Keratinocyte (primary cell): ENCODE measurements at regions not wholly inside any gene's neighbourhood (a gene's known extent, or its start where the extent isn't known, plus 50 kb on each side); places are given as distances from the start of the nearest gene placed in this dataset.

Source experiments
- DNase-seq: peaks from one replicate; pipeline ENCODE4 v3.0.0-alpha.2; 2011; ENCODE audit warnings: low read depth, missing footprints, low spot score
- FAIRE-seq: peaks from 2 replicates; lab custom pipeline; 2011; peaks lifted over from hg19 to GRCh38; lab: Jason Lieb, UNC
- H2AFZ ChIP-seq: 2 replicates; pipeline ENCODE4 v1.6.0; 2012; ENCODE audit warnings: low read length, control low read depth, inconsistent platforms; ENCODE audit not compliant: control insufficient read depth
- H3K27ac ChIP-seq: 2 replicates; pipeline ENCODE4 v1.5.1; 2011; ENCODE audit warnings: low read length; ENCODE audit not compliant: control insufficient read depth, insufficient read depth
- H3K27me3 ChIP-seq: 3 replicates; pipeline ENCODE4 v1.6.0; 2011; ENCODE audit warnings: low read length; ENCODE audit not compliant: control insufficient read depth, insufficient read depth; ENCODE audit errors: extremely low read depth
- H3K36me3 ChIP-seq, 2 experiments: 2 replicates in 1 of 2; 3 replicates in 1 of 2; pipeline ENCODE4 v1.5.1; 2011; ENCODE audit warnings: low read length in 2 of 2, mild to moderate bottlenecking in 1 of 2; ENCODE audit not compliant: control insufficient read depth in 2 of 2, insufficient read depth in 2 of 2; ENCODE audit errors: extremely low read depth in 1 of 2
- H3K4me1 ChIP-seq: 3 replicates; pipeline ENCODE4 v1.5.1; 2011; ENCODE audit warnings: low read length; ENCODE audit not compliant: control insufficient read depth, insufficient read depth; ENCODE audit errors: extremely low read depth
- H3K4me2 ChIP-seq: 3 replicates; pipeline ENCODE4 v1.6.0; 2011; ENCODE audit warnings: low read depth, low read length; ENCODE audit not compliant: control insufficient read depth, insufficient read depth; ENCODE audit errors: extremely low read depth
- H3K4me3 ChIP-seq, 3 experiments: fragments of 200-600 bp in 1 of 3; sonication (generic) in 1 of 3; 2 replicates in 2 of 3; 3 replicates in 1 of 3; pipeline ENCODE4 v1.5.1; 2011 to 2016; ENCODE audit warnings: low read length in 3 of 3, mild to moderate bottlenecking in 3 of 3, control low read depth in 2 of 3, inconsistent platforms in 1 of 3, low read depth in 1 of 3, mixed read lengths in 1 of 3, mixed run types in 1 of 3, moderate library complexity in 1 of 3; ENCODE audit not compliant: control insufficient read depth in 2 of 3, insufficient read depth in 2 of 3; ENCODE audit errors: extremely low read depth in 1 of 3
- H3K79me2 ChIP-seq: 2 replicates; pipeline ENCODE4 v1.6.0; 2012; ENCODE audit warnings: low read length; ENCODE audit not compliant: control insufficient read depth, insufficient read depth
- H3K9ac ChIP-seq: 3 replicates; pipeline ENCODE4 v1.6.0; 2011; ENCODE audit warnings: low read length; ENCODE audit not compliant: control insufficient read depth, insufficient read depth; ENCODE audit errors: extremely low read depth
- H3K9me1 ChIP-seq: 3 replicates; pipeline ENCODE4 v1.6.0; 2011; ENCODE audit warnings: low read length; ENCODE audit not compliant: control insufficient read depth, insufficient read depth; ENCODE audit errors: extremely low read depth
- H3K9me3 ChIP-seq: 2 replicates; pipeline ENCODE4 v1.5.1; 2012; ENCODE audit warnings: low read depth, low read length; ENCODE audit not compliant: control insufficient read depth
- H4K20me1 ChIP-seq: 3 replicates; pipeline ENCODE4 v1.6.0; 2011; ENCODE audit warnings: low read length; ENCODE audit not compliant: control insufficient read depth, insufficient read depth; ENCODE audit errors: extremely low read depth
- EZH2 ChIP-seq: IDR thresholded peaks from one replicate; pipeline ENCODE4 v1.6.1; 2012; ENCODE audit warnings: inconsistent platforms, mild to moderate bottlenecking, low read length, moderate library complexity
- dilution Hi-C: fragments of 300-500 bp; cut with MboI; formaldehyde crosslinking; loops from one replicate; pipeline ENCODE4 v1.7.0; 2020; ENCODE audit warnings: low sequenced_read_pairs; ENCODE audit not compliant: extremely low pct_ligation_motif_present
- TF ChIP-seq, protein P1 (sequence below), 3 experiments: IDR thresholded peaks in 1 of 3; conservative IDR thresholded peaks in 1 of 3; optimal IDR thresholded peaks in 1 of 3; 2 replicates in 2 of 3; 3 replicates in 1 of 3; pipeline versions ENCODE3 to v1.5.1; 2011; ENCODE audit warnings: low read length in 3 of 3, mild to moderate bottlenecking in 3 of 3, moderate library complexity in 2 of 3, control low read depth in 1 of 3, inconsistent platforms in 1 of 3; ENCODE audit not compliant: insufficient read depth in 2 of 3; ENCODE audit errors: extremely low read depth in 1 of 3

GRCh38 chr16:11423315-11424117, 78.3 kb downstream of the RMI2 start:
- no peaks in the 10 kb centered on the region for H3K36me3 ChIP-seq
- no peaks in the 10 kb centered on the region for H3K9me3 ChIP-seq
- no peaks in the 10 kb centered on the region for H3K79me2 ChIP-seq
- no peak overlapping the region for H2AFZ ChIP-seq
- H3K27ac ChIP-seq: no peak overlapping the region
- no peaks in the 10 kb centered on the region for H3K9me1 ChIP-seq
- H3K4me3 ChIP-seq: no peak overlapping the region
- H3K4me2 ChIP-seq: no peak overlapping the region
- FAIRE-seq (no peak), DNase-seq (no peak)
- no peak overlapping the region for H3K9ac ChIP-seq
- peaks cover 5% of the 10 kb centered on the region for H3K27me3 ChIP-seq
- dilution Hi-C loops: no loop called here
- TF ChIP-seq, protein P1, sequence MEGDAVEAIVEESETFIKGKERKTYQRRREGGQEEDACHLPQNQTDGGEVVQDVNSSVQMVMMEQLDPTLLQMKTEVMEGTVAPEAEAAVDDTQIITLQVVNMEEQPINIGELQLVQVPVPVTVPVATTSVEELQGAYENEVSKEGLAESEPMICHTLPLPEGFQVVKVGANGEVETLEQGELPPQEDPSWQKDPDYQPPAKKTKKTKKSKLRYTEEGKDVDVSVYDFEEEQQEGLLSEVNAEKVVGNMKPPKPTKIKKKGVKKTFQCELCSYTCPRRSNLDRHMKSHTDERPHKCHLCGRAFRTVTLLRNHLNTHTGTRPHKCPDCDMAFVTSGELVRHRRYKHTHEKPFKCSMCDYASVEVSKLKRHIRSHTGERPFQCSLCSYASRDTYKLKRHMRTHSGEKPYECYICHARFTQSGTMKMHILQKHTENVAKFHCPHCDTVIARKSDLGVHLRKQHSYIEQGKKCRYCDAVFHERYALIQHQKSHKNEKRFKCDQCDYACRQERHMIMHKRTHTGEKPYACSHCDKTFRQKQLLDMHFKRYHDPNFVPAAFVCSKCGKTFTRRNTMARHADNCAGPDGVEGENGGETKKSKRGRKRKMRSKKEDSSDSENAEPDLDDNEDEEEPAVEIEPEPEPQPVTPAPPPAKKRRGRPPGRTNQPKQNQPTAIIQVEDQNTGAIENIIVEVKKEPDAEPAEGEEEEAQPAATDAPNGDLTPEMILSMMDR (optimal IDR thresholded peaks at IDR 0.05 in 1 of 3, IDR thresholded peaks at IDR 0.05 in 1 of 3, conservative IDR thresholded peaks at IDR 0.05 in 1 of 3; ENCODE audit: extremely low read depth in 1 of 3, insufficient read depth in 2 of 3, low read length in 3 of 3): no peak
- no peak for TF ChIP-seq EZH2
- H4K20me1 ChIP-seq: no peaks in the 10 kb centered on the region
- H3K4me1 ChIP-seq: no peaks in the 10 kb centered on the region

DNA sequence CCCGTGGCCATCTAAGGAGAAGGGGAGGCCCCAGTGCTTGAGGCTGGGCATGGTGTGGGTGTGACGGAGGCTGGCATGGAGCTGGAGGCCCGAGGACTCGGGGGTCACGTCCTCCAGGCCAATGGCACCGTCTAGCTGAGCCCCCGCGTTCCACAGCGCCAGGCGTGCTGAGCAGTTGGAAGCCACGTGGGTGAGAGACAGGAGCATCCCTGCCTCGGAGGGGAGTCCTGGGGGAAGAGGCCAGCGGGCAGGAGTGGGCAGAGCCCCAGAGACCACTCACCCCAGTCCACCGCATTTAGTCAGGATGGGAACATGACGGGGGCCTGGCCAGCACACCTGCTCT, 78.8 kb downstream of the RMI2 start:
- H3K9ac ChIP-seq: no peak overlapping the region
- H3K27me3 ChIP-seq: peaks cover 5% of the 10 kb centered on the region
- H3K4me1 ChIP-seq: no peaks in the 10 kb centered on the region
- H3K9me1 ChIP-seq: no peaks in the 10 kb centered on the region
- no peak overlapping the region for H2AFZ ChIP-seq
- H3K36me3 ChIP-seq: no peaks in the 10 kb centered on the region
- H3K9me3 ChIP-seq: no peaks in the 10 kb centered on the region
- TF ChIP-seq EZH2: no peak
- TF ChIP-seq, protein P1 (optimal IDR thresholded peaks at IDR 0.05 in 1 of 3, IDR thresholded peaks at IDR 0.05 in 1 of 3, conservative IDR thresholded peaks at IDR 0.05 in 1 of 3; ENCODE audit: extremely low read depth in 1 of 3, insufficient read depth in 2 of 3, low read length in 3 of 3): no peak
- no peak overlapping the region for H3K4me2 ChIP-seq
- no peak overlapping the region for H3K4me3 ChIP-seq
- FAIRE-seq: no peak
- H4K20me1 ChIP-seq: no peaks in the 10 kb centered on the region
- dilution Hi-C loops: no loop called here
- H3K27ac ChIP-seq: no peak overlapping the region
- no peaks in the 10 kb centered on the region for H3K79me2 ChIP-seq
- DNase-seq: no peak
